HG02970 (cell line): ENCODE measurements at regions not wholly inside any gene's neighbourhood (a gene's known extent, or its start where the extent isn't known, plus 50 kb on each side); places are given as distances from the start of the nearest gene placed in this dataset.

ENCODE experiments used
- ATAC-seq: cut with Tn5 transposase; IDR thresholded peaks from one replicate; pipeline ENCODE4 v1.9.1; 2021; ENCODE audit warnings: mild to moderate bottlenecking, moderate library complexity, moderate number of reproducible peaks; ENCODE audit not compliant: unreplicated experiment, low FRiP score

DNA sequence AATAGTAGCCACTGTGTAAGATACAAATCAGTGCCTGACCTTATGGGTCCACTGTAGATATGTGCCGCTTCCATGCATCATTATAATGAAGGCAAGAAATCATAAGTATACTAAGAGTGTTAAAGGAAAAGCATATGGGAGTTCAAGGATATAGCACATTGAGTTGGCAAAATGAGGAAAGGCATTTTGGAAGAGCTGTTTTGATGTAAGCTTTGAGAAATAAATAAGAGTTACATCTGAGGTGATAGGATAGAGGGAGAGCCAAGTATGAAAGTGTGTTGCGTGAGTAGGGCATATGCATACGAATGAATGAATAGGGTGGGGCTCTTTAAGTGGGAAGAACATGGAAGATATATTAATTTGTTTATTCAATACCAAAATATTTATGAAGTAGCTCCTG, 101.0 kb upstream of the DMAC1 start:
- no peak for ATAC-seq

DNA sequence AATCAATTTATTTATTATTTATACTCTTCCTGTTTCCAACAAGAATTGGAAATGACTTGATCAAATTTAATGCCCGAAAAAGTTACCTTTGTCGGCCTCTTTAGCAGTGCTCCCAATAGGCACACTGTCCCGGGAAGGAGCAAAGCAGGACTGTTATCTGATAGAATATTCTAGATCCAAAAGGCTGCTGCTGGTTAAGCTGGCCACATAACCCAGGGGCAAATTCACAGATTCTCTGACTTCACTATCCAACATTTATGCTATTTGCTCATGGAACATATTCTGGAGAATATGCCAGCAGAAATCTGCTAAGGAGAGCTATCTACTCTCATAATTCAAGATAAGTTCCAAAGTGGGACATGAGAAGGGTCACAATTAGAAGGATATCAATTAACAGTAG, 100.2 kb upstream of the DMAC1 start:
- ATAC-seq = no peak

DNA sequence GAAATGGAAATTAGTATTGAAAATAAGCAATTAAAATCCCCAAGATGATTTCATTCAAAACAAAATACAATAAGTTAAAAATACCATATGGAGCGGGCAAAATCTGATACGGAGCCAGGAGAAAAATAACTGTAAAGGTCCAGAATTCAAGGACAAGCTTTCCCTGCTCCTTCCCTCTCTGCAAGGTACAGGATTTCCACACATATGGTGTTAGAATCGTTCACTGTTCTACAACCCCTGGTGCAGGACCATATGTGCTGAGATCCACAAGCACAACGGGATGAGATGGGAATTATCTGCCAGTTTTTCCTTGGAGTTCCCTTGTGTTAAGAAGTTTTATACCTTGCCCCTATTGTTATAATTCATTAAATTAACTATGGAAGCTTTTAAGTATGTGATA, 94.7 kb upstream of the DMAC1 start:
- ATAC-seq = no peak

DNA sequence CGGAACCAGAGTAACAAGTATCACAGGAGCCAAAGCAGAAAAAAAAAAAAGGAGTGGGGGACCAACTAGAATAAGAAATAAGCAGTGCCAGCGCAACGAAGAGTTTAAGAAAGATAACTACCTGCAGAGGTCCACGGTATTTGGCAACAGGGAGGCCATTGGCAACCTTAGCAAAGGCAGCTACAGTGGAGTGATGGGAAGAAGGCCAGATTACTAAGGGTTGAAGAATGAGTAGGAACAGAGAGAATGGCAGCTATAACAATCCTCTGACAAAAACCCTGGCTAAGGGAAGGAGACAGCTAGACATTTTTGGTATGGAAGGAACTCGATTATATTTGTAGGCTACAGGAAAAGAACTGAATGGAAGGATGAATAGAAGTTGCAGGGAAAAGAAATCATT, 93.4 kb upstream of the DMAC1 start:
- ATAC-seq = no peak

DNA sequence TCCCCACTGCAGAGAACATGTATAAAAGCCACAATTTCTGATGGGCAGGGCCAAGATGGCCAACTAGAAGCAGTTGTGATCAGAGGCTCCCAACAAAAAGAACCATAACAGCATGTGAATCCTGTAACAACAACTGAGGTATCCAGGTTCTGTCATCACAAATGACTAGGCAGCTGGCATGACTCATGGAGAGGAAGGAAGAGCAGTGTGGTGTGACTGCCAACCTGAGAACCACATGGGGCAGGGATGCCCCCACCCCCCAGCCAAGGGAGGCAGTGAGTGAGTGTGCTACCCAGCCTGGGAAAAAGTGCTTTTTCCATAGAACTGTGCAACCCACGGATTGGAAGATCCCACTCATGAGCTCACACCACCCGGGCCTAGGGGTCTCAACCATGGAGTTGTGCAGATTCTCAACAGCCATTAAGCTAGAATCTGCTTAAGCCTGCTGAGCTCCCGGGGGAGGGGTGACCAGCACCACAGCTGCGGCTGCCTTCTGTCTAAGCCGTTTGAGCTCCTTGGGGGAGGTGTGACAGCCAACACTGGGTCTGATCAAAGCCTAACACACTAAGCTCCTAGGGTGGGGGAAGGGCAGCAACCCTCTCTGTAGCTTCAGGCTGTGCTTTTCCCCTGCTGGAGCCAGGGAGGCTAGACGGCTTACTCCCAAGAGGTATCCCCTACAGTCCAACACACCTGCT, 80.1 kb upstream of the DMAC1 start:
- no peak for ATAC-seq

DNA sequence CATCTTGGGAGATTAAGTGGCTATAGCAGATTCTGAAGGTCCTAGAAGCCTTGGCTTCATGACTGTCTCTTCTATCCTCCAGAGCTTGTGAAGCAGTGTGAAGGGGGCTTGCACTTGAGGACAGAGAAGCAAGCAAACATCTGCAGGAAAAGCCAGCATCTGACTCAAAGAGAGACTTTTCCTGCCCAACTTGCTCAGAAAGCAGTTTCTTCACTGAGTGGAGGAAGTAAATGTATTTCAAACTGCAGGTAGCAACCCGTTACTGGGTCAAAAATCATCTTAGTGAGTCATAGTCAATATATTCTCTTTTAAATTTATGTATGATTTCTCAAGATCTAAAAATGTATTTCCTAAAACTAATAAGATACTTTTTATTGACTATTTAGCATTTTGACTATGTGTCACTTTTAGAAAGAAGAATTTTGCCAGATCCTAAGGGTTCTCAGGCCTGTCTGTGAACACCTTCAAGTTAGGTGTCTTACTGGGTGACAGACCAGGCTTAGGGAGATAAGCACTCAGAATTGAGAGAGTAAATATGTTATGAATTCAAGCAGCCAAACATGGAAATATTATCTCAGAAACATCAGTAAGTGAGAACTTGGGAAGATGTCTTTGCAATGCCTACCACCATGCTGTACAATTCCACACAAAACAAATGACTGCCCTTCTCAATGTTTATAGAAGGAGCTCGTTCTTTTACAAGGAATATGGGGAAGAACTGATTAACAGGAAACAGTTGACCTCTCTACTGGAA, 72.6 kb upstream of the DMAC1 start:
- ATAC-seq = no peak

DNA sequence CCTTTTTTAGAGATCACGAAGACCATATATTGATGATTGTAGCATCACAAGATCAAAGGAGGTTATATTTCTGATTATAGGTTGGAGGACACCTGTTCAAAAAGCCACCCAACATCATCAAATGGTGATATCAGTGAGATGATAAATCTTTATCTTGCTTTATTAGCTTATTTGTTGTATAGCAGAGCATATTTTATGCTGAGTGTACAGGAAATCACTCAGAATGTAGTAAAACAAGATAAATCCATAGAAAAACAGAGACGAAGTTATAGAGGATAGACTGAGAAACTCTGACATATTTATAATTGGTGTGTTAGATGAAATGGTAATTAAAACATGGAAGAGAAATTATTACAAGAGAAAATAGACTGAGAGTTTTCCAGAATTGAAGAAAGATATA, 69.8 kb upstream of the DMAC1 start:
- no peak for ATAC-seq

DNA sequence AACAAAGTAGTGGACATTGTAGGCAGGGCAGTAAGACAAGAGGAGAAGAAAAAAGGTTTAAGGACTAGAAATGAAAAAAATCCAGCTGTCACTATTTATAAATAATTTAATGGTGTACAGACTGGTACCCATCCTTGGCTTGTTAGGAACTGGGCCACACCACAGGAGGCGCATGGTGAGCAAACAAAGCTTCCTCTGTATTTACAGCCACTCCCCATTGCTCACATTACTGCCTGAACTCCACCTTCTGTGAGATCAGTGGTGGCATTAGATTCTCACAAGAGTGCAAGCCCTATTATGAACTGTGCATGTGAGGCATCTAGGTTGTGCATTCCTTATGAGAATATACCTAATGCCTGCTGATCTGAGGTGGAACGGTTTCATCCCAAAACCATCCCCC, 62.6 kb upstream of the DMAC1 start:
- ATAC-seq = no peak

DNA sequence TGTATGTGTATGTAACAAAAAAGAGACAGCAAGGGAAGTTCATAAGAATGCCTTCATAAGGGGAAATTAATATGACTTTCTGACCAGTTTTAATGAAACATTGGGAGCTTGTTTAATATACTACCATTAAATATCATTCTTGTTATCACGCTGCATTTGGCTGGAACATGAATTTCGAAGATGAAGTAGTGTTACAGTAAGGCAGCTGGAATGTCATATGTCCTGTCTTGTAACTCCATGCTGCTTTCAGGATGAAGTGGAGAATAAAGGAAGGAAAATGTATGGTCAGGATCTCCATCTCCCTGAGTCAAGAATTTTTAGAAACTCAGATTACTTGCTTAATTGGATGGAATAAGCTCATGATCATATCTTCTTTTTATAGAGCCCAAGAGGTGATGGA, 61.5 kb upstream of the DMAC1 start:
- no peak for ATAC-seq

DNA sequence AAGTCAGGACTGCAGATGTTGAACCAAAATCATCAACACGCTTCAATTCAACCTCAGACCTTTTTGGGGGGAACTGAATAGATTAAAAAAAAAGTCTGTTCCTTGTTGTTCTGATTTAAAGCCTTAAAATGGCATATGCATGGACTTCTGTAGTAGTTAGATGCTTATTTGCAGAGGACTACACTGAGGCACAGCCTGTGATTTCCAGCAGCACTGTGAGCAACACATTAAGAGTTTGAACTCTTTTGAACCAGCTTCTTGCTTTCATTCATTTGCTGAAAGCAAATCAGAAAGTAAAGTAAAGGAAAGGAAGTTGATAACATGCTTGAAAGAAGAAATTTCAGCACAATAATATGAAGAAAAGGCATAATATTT, 60.7 kb upstream of the DMAC1 start:
- ATAC-seq = no peak

DNA sequence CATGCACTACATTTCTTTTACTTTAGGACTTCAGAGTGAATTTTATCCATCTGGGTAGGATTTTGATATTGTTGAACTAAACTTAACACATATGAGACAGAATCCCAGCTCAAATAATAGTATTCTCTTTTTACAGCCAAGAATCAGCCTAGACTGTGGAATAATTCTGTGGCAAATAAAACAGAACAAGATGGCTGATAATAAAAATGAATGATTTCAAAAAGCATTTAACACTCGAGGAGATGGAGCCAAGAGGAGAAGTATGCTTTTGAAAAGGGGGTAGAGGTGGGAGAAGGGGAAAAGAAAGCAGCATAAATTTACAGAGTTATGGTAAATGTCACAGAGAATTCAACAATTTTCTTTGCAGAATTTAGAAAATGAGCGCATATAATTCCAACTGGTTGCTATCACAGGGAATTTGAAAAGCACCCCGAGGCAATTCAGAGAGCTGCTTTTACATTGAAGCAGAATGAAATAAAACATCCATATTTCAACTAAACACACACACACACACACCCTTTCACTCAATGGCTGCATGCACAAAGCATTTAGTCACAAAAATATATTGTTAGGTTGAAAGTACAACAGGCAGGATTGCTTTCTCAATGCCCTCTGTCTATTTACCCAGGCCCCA, 60.2 kb upstream of the DMAC1 start:
- no peak for ATAC-seq

DNA sequence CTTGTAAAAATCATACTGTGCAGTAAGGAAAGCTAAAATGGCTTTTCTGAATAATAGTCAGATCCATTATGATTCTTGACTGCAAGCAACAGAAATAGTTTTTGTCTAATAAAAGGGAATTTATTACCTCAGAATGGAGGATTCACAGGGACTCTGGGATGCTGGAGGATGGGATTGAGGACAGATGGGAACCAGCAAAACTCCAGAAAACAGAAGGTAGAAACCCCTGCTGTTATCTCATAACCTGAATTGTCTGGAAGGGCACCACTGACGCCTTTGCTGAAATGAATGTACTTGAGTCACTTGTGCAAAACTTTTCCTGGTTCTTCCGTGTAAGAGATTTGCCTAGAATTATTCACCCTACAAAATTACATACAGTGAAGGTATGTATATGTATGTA, 58.6 kb upstream of the DMAC1 start:
- no peak for ATAC-seq

DNA sequence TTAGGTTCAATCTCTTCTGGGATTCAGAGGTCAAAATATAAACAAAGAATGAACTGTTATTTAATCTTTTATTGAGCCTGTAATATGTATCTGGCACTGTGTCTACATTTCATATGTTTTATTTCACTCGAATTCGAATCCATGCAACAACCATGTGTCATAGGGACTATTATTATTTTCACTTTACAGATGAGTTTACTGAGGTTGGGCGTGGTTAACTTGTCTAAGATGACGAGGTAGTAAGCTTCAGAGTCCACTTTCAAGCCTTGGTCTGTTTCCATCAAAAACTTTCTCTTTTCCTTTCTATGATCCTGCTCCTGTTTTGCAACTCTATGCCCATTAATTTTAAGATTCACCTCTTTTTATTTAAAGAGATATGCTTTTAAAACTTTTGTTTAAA, 55.2 kb upstream of the DMAC1 start:
- no peak for ATAC-seq
